Mesothelial cell of epicardium (in vitro differentiated cells): ENCODE measurements at regions not wholly inside any gene's neighbourhood (a gene's known extent, or its start where the extent isn't known, plus 50 kb on each side); places are given as distances from the start of the nearest gene placed in this dataset.
"Not testable (repeated sequence)": the region's sequence is repeated elsewhere in the genome, so short reads cannot be mapped to it uniquely, and the experiment has no call there.

ENCODE experiments used
- DNase-seq, 2 experiments: peaks; one replicate each; pipeline ENCODE4 v3.0.0; 2021; ENCODE audit warnings: low spot score in 2 of 2; ENCODE audit not compliant: unreplicated experiment in 2 of 2
- H3K27ac Mint-ChIP-seq: 2 replicates; pipeline ENCODE4 v1.8.0; 2021; ENCODE audit warnings: mixed read lengths
- H3K27me3 Mint-ChIP-seq: 2 replicates; pipeline ENCODE4 v1.8.0; 2021; ENCODE audit warnings: low read depth, mixed read lengths
- H3K36me3 Mint-ChIP-seq: 2 replicates; pipeline ENCODE4 v1.8.0; 2021; ENCODE audit warnings: mixed read lengths
- H3K4me1 Mint-ChIP-seq: 2 replicates; pipeline ENCODE4 v1.8.0; 2021; ENCODE audit warnings: mixed read lengths
- H3K4me3 Mint-ChIP-seq: 2 replicates; pipeline ENCODE4 v1.8.0; 2021; ENCODE audit warnings: mild to moderate bottlenecking, moderate library complexity, mixed read lengths
- H3K9me3 Mint-ChIP-seq: 2 replicates; pipeline ENCODE4 v1.8.0; 2021; ENCODE audit warnings: mixed read lengths
- TF ChIP-seq, protein P1 (sequence below): fragments of 200-600 bp; sonication (generic); IDR thresholded peaks from one replicate; pipeline ENCODE4 v1.5.0; 2021; ENCODE audit warnings: antibody characterized with exemption; ENCODE audit not compliant: unreplicated experiment

DNA sequence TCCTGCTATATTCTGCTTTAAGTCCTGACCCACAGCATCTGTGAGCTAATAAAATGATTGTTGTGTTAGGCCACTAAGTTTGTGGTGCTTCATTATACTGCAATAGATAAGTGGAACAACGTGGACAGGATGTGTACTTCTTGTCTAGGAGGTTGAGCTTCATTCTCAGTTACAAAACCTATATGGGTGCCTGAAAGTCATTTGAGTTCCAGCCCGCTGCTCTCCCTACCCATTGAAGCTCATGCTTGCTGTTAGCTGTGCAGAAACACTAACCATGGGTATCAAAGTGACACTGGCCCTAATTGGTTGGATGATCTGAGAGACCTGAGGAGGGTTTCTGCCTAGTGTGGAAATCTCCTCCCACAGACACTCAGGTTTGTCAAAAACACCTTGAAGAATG is 357.2 kb downstream of the PDCD6IP start:
- no peak overlapping the region for H3K27ac Mint-ChIP-seq
- no peaks in the 10 kb centered on the region for H3K9me3 Mint-ChIP-seq
- no peak overlapping the region for H3K4me3 Mint-ChIP-seq
- DNase-seq, result no peak
- TF ChIP-seq, protein P1, sequence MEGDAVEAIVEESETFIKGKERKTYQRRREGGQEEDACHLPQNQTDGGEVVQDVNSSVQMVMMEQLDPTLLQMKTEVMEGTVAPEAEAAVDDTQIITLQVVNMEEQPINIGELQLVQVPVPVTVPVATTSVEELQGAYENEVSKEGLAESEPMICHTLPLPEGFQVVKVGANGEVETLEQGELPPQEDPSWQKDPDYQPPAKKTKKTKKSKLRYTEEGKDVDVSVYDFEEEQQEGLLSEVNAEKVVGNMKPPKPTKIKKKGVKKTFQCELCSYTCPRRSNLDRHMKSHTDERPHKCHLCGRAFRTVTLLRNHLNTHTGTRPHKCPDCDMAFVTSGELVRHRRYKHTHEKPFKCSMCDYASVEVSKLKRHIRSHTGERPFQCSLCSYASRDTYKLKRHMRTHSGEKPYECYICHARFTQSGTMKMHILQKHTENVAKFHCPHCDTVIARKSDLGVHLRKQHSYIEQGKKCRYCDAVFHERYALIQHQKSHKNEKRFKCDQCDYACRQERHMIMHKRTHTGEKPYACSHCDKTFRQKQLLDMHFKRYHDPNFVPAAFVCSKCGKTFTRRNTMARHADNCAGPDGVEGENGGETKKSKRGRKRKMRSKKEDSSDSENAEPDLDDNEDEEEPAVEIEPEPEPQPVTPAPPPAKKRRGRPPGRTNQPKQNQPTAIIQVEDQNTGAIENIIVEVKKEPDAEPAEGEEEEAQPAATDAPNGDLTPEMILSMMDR, result no peak
- H3K36me3 Mint-ChIP-seq, result no peaks in the 10 kb centered on the region
- peaks cover 5% of the 10 kb centered on the region for H3K4me1 Mint-ChIP-seq
- peaks cover 7% of the 10 kb centered on the region for H3K27me3 Mint-ChIP-seq

DNA sequence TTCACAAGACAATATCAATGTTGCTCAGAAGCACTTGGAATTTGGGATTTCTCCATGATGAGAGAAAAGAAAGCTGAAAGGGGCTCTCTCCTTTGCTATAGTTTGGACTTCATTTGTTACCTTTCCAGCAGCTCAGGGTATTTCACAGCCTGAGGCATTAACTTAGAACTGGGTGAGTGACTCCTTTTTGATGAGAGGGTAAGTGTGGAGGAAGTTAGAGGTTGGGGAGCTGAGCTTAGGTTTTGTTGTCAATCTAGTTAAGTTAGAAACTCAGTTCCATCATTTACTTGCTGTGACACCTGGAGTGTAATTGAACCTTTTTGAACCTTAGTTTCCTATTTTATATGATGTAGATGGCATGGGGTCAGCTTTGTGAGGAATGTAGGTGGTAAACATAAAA is 359.1 kb downstream of the PDCD6IP start:
- TF ChIP-seq, protein P1, result no peak
- no peaks in the 10 kb centered on the region for H3K36me3 Mint-ChIP-seq
- no peak overlapping the region for H3K4me3 Mint-ChIP-seq
- peaks cover 5% of the 10 kb centered on the region for H3K4me1 Mint-ChIP-seq
- peaks cover 4% of the 10 kb centered on the region for H3K27me3 Mint-ChIP-seq
- no peak for DNase-seq
- H3K9me3 Mint-ChIP-seq, result no peaks in the 10 kb centered on the region
- H3K27ac Mint-ChIP-seq, result no peak overlapping the region

DNA sequence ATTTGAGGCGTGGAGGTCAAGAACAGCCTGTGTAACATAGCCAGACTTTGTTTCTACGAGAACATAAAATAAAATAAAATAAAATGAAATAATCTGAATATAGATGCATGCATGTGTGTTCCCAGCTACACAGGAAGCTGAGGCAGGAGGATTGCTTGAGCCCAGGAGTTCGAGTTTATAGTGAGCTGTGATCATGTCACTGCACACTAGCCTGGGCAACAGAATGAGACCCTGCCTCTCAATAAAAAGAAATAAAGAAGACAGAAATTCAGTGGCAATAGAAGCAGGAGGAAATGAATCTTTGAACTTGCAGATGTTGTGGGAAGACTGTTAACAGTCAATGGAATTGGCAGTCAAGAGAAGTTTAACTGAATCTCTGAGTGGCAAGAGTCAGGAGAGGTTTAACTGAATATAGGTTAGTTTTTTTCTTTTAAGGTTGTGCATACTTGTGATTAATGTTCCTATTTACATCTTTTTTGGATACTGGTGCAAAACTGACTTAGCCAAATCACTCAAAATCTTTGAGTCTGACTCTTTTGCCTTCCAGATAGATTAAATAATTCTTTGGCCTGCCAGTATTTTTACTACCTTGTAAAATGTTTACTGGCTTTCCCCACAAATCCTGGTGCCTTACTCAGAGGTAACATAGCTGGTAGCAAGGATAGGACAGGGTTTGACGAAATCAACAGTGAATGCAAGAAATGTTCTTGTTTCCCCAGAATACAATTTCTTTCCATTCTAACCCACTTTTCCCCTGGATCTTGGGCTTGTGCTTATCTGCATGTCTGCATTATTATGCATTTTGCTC is 361.4 kb downstream of the PDCD6IP start:
- H3K27me3 Mint-ChIP-seq, result peaks cover 5% of the 10 kb centered on the region
- H3K9me3 Mint-ChIP-seq, result no peaks in the 10 kb centered on the region
- H3K27ac Mint-ChIP-seq, result no peak overlapping the region
- peaks cover 5% of the 10 kb centered on the region for H3K4me1 Mint-ChIP-seq
- H3K36me3 Mint-ChIP-seq, result no peaks in the 10 kb centered on the region
- DNase-seq, result no peak
- TF ChIP-seq, protein P1, result no peak
- H3K4me3 Mint-ChIP-seq, result no peak overlapping the region

DNA sequence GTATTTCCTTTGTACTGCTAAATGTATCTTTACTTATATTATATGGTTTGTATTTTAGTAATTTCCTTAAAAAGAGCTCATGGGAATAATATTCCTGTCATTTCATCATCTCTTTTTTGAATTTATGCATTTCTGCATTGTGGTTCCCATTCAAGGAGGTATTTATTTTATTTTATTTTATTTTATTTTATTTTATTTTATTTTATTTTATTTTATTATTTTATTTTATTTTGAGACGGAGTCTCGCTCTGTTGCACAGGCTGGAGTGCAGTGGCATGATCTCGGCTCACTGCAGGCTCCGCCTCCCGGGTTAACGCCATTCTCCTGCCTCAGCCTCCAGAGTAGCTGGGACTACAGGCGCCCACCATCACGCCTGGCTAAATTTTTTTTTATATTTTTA is 371.2 kb downstream of the PDCD6IP start:
- not testable (repeated sequence) for H3K27ac Mint-ChIP-seq, DNase-seq, H3K4me1 Mint-ChIP-seq, H3K4me3 Mint-ChIP-seq, H3K36me3 Mint-ChIP-seq, H3K27me3 Mint-ChIP-seq
- peaks cover 12% of the 10 kb centered on the region for H3K9me3 Mint-ChIP-seq

DNA sequence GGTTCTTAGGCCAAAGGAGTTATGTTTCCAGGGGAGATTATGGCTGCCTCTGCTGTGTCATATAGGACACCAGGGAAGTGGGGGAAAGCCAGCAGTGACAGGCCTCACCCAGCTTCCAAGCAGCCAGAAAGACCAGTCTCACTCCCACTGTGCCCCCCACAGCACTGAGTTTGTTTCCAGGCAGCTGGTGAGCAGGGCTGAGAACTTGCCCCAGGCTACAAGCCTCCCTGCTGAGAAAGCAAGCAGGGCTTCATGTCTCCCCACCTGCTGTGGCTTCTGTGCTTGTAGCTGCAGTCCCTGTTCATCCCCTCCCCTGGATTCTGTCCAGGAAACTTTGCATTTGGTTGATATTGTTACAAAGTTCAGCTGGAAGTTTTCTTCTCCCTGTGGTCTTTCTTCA is 376.3 kb downstream of the PDCD6IP start:
- Mint-ChIP-seq H3K4me3 (no peak overlapping the region), H3K27me3 (peaks cover 7% of the 10 kb centered on the region), H3K36me3 (no peaks in the 10 kb centered on the region), H3K27ac (no peak overlapping the region), H3K9me3 (peaks cover 12% of the 10 kb centered on the region), H3K4me1 (no peaks in the 10 kb centered on the region)
- no peak for DNase-seq
- TF ChIP-seq, protein P1, result no peak

DNA sequence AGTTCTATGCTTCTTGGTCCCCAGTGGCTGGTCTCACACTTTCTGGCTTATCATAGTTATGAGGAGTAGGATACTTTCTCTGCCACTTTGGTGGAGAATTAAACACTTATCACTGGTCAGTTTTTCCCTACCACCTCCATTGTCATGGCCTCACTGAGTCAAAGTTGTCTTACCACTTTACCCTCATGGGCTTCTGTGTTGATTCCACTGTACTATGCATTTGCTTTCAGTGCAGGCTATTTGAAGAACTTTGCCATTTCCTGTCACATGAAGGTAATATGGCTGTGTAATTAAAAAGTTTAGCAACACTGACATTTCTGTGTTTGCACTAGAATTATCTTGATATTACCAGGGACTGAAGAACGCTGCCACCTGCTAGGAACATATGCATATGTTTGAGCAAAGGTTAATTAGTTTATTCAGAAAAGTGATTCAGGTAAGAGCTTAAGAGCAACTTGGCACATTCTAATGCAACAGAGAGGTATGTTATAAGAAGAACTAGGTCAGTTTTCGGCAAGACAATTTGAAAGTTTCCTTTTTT is 377.3 kb downstream of the PDCD6IP start:
- no peak for DNase-seq
- TF ChIP-seq, protein P1, result no peak

More for the DNA sequence above, 377.3 kb downstream of the PDCD6IP start:
- Mint-ChIP-seq H3K36me3 (no peaks in the 10 kb centered on the region), H3K27me3 (peaks cover 7% of the 10 kb centered on the region), H3K9me3 (peaks cover 12% of the 10 kb centered on the region), H3K4me1 (no peaks in the 10 kb centered on the region), H3K4me3 (no peak overlapping the region), H3K27ac (no peak overlapping the region)
